ENCODE measurements at regions not wholly inside any gene's neighbourhood (a gene's known extent, or its start where the extent isn't known, plus 50 kb on each side); places are given as distances from the start of the nearest gene placed in this dataset.

DNA sequence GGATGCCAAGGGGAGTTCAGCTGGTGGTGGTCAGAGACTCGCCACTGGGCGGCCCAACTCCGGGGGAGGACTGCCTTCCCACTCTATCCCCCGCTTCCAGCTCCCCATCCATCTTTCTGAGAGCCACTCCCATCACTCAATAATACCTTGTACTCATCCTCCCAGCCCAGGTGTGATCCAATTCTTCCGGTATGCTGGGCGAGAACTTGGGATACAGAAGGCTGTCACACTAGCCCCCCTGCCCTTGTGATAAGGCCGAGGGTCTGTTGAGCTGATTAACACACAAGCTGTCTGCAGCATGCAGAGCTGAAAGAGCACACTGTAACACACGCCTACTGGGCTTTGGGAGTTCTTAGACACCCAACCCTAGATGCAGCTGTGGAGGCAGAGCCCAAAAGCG, 460.4 kb upstream of the EEF2KMT start:
- TF ChIP-seq HIVEP1 (CRISPR knock-in tag; IDR thresholded peaks at IDR 0.05) (no peak), ZNF569 (CRISPR knock-in tag; IDR thresholded peaks at IDR 0.05; ENCODE audit: borderline replicate concordance) (no peak)

All from HepG2 (cell line).